ENCODE measurements at regions not wholly inside any gene's neighbourhood (a gene's known extent, or its start where the extent isn't known, plus 50 kb on each side); places are given as distances from the start of the nearest gene placed in this dataset.

GRCh38 chr20:23231561-23232218 is 118.9 kb upstream of the NXT1 start:
- DNase-seq (ENCODE audit: low spot score), result peak; percentile 31

- DNase-seq (ENCODE audit: low spot score), result no peak
These were observed 119.7 kb upstream of the NXT1 start for GRCh38 chr20:23230766-23231385.

- DNase-seq (ENCODE audit: low spot score), result no peak
These were observed 120.6 kb upstream of the NXT1 start for GRCh38 chr20:23229989-23230388.

GRCh38 chr20:23228912-23229311 is 121.7 kb upstream of the NXT1 start:
- no peak for DNase-seq (ENCODE audit: low spot score)

GRCh38 chr20:23227976-23228375 is 122.6 kb upstream of the NXT1 start:
- no peak for DNase-seq (ENCODE audit: low spot score)

- DNase-seq (ENCODE audit: low spot score), result no peak
These were observed 123.3 kb upstream of the NXT1 start for GRCh38 chr20:23227274-23227673.

GRCh38 chr20:23226612-23227265 is 123.9 kb upstream of the NXT1 start:
- no peak for DNase-seq (ENCODE audit: low spot score)

- no peak for DNase-seq (ENCODE audit: low spot score)
These were observed 125.1 kb upstream of the NXT1 start for GRCh38 chr20:23225407-23226060.

- DNase-seq (ENCODE audit: low spot score), result no peak
These were observed 125.8 kb upstream of the NXT1 start for GRCh38 chr20:23224806-23225205.

GRCh38 chr20:23223908-23224580 is 126.5 kb upstream of the NXT1 start:
- no peak for DNase-seq (ENCODE audit: low spot score)

- DNase-seq (ENCODE audit: low spot score), result no peak
These were observed 127.9 kb upstream of the NXT1 start for GRCh38 chr20:23222531-23223200.

GRCh38 chr20:23217023-23217422 is 130.9 kb upstream of the CD93 start:
- DNase-seq (ENCODE audit: low spot score), result no peak

- DNase-seq (ENCODE audit: low spot score), result no peak
These were observed 129.3 kb upstream of the CD93 start for GRCh38 chr20:23215344-23215995.

- DNase-seq (ENCODE audit: low spot score), result no peak
These were observed 128.8 kb upstream of the CD93 start for GRCh38 chr20:23214903-23215302.

GRCh38 chr20:23212464-23212995 is 126.4 kb upstream of the CD93 start:
- no peak for DNase-seq (ENCODE audit: low spot score)

GRCh38 chr20:23212011-23212410 is 125.9 kb upstream of the CD93 start:
- DNase-seq (ENCODE audit: low spot score), result no peak

- DNase-seq (ENCODE audit: low spot score), result no peak
These were observed 125.0 kb upstream of the CD93 start for GRCh38 chr20:23211164-23211563.

GRCh38 chr20:23207826-23208540 is 121.9 kb upstream of the CD93 start:
- DNase-seq (ENCODE audit: low spot score), result no peak

GRCh38 chr20:23206995-23207394 is 120.9 kb upstream of the CD93 start:
- DNase-seq (ENCODE audit: low spot score), result no peak

GRCh38 chr20:23206061-23206460 is 119.9 kb upstream of the CD93 start:
- DNase-seq (ENCODE audit: low spot score), result no peak

All from kidney capillary endothelial cell (primary cell).